ENCODE measurements at regions not wholly inside any gene's neighbourhood (a gene's known extent, or its start where the extent isn't known, plus 50 kb on each side); places are given as distances from the start of the nearest gene placed in this dataset.
"Not testable (repeated sequence)": the region's sequence is repeated elsewhere in the genome, so short reads cannot be mapped to it uniquely, and the experiment has no call there.

DNA sequence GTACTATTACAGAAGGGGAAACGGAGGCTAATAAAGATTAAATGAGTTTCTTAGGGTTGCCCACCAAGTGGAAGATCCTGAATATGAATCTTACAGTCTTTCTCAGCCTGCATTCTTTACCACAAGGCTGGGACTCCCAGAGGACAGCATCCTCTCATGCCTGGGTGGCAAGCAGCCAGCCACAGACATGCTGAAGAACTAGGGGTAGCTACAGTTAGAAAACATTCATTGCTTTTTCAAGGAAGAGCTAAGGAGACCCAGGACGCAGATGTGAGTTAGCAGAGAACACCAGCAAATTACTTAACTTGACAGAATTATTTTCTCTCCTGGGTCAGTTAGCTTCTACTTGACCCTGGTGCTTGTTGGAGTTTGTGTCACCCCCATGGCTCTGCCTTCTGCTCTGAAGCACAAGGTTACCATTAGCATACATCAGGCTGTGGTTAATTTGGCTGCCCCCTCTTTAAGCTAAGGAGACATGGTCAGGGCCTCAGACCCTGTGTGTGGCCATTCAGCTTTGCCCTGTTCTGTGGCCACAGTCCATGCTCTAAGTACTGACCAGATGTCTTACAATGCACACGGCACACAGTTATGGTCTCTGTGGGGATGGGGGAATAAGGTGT lies 132.3 kb upstream of the TNP1 start:
- no peak for DNase-seq (ENCODE audit: low read depth)

DNA sequence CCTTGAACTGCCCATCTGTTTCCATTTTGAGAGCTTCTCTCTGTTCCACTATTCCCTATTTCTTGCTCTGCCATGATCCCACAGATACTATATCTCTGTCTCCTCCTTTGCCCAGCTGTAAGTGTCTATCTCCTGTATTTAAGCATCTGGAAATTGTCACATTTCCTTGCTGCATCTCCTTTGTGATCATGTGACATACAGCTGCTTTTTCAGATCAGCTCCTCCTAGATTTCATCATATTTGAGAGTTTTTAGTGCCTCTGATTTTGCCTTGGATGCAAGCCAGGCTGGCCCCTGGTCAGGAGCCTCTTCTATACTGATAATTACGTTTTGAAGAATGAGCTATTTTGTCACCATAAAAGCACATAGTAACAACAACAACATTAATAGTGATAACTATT lies 131.7 kb upstream of the TNP1 start:
- no peak for DNase-seq (ENCODE audit: low read depth)

DNA sequence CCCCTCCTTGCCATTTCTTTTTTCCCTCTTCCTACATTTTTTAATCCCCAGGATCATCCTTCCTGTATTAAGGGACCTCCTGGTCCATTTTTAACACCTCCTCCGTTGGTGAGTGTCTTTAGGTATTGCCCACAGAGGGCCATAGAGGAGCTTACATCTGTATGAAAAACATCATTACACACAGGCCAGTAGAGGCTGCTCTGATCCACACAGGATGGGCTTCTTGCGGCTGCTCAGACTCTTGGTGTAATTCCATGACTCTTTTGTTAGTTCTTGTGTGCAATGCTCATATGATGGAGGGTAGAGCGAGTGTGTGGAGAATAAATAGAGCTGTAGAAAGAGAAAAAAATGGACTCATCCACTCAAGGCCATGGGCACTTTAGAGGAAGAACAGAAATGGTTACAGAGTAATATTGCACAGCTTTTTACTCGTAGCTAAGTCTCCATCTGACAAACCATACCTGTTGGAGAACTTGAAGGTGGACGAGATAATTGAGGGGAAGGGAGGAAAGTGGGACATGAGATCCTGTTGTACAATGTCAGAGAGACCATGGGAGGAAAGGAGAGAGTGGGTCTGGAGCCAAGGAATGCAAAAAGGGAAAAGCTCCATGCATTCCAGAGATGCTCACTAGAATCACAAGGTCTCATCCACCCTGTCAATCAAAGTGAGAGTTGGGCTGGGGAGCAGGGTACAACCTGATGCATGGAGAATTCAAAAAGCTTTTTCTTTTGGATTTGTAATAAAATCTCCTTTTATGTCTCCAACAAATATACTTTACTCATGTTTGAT lies 129.7 kb upstream of the TNP1 start:
- DNase-seq (ENCODE audit: low read depth) = no peak

DNA sequence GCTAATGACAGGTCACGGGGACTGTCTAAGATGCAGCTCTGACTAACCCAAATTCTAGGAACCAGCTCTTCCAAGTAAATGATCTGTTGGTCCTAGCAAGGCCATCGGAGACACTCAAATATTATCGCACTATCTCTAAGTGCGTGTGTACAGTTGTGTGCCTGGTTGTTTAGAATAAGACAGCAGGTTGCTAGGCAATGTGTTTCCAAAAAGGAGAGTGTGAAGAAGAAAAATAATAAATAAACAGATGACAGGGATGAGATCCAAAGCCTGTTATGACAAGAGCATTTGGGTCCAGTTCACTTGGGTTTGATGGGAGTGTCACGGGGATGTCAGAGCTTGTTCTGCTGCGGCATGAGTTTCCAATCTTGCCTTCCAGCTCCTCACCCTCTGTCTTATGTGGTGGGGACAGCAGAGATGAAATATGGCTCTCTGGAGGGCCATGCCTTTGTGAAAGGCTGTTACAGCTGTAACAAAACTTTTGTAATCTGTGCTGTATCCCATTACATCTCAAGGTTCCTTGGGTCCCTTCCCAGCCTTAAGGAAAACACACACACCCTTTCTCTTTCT lies 127.5 kb upstream of the TNP1 start:
- no peak for DNase-seq (ENCODE audit: low read depth)

DNA sequence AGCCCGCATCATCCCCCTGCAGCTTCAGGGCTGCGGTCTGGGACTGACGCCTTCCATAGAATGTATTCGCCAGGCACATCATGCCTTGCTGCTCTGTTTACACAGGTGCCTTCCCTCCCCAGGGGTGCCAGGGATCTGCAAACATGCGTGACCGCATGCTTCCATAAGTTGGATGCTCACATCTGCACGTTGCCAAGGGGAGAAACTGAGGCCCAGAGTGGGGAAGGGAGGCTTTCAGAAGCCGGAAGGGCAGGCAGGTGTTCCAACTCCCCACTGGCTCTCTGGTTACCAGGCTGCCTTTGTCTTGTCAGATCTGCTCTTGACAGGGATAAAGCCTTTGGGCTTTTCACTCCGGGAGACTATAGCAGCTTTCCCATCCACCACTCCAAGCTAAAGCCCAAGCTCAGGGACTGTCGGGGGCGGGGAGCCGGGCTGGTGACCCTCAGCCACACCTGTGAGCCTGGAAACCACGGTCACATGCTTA lies 125.8 kb upstream of the TNP1 start:
- DNase-seq (ENCODE audit: low read depth) = no peak

DNA sequence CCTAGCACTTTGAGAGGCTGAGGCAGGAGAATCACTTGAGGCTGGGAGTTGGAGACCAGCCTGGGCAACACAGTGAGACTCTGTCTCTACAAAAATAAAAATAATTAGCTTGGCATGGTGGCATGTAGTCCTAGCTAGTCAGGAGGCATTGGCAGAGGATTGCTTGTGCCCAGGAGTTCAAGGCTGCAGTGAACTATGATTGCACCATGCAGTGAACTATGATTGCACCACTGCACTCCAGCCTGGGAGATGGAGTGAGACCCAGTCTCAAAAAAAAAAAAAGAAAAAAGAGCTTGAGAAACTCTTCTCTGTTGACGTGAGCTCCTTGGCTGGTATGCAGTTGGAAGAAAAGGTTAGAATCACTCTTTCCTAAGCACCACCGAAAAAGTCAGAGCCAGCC lies 125.1 kb upstream of the TNP1 start:
- no peak for DNase-seq (ENCODE audit: low read depth)

DNA sequence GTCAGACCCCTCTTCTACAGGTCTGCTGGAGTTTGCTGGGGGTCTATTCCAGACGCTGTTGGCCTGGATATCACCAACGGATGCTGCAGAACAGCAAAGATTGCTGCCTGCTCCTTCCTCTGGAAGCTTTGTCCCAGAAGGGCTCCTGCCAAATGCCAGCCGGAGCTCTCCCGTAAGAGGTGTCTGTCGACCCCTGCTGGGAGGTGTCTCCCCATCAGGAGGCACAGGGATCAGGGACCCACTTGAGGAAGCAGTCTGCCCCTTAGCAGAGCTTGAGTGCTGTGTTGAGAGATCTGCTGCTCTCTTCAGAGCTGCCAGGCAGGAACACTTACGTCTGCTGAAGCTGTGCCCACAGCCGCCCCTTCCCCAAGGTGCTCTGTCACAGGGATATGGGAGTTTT lies 122.1 kb upstream of the TNP1 start:
- not testable (repeated sequence) for DNase-seq (ENCODE audit: low read depth)

DNA sequence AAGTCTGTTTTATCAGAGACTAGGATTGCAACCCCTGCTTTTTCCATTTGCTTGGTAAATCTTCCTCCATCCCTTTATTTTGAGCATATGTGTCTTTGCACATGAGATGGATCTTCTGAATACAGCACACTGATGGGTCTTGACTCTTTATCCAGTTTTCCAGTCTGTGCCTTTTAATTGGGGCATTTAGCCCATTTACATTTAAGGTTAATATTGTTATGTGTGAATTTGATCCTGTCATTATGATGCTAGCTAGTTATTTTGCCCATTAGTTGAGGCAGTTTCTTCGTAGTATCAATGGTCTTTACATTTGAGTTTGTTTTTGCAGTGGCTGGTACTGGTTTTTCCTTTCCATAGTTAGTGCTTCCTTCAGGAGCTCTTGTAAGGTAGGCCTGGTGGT lies 120.6 kb upstream of the TNP1 start:
- not testable (repeated sequence) for DNase-seq (ENCODE audit: low read depth)

DNA sequence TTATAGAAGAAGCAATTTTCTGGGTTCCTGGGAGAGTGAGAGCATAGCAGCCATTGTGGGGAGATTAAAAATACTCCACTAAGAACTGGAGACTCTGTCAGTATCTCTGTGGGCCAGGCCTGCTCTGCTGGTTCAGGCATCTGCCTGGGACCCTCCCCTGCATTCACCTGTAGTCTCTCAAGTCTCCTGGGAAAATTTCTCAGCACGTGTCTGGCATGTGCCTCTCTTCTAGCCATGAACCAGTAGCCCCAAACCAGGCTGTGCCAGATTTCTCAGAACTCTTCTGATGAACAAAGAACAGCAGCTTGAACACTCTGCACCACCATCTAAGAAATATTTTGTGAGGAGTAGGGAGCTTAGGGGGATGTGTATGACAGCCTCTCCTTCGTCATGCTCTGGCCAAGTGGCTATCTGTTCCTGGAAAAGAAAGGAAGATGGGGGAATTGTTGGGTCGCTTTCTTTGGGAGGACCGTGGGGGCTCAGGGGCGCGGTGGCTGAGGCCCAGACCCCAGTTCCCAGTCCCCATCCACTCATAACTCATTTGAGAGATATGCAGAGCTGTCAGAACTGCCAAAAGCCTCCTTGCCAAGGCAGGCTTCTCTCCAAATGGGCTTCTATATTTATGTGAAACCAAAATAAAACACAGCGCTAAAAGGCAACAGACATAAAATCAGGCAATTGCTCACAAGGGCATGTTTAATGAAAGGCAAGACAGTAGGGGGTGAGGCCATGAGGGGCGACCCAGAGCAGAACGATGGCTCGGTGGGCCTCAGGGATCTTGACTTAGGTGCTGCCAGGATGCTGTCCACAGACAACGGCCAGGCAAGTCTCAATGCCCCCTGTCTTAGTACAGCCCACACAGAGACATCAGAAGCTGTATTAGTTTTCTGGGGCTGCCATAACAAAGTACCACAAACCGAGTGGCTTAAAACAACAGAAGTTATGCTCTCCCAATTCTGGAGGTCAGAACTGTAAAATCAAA lies 114.7 kb upstream of the TNP1 start:
- no peak for DNase-seq (ENCODE audit: low read depth)

DNA sequence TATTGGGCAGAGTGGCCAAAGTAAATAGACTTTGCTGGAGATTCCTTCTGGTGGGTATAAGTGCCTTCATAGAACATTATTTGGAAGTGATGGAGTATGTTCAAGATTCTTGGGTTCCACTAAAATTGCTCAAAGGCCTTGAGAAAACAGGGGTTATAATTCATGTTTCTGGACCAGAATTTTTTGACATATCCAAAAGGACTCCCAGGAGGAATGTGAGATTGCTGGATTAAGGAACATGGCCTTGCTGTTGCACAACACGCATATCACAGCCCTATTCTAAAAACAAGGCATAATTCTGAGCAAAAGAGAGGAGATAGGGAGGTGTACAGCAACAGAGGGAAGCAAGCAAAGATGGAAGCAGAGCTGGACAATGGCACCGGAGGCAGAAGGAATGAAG lies 111.7 kb upstream of the TNP1 start:
- no peak for DNase-seq (ENCODE audit: low read depth)

DNA sequence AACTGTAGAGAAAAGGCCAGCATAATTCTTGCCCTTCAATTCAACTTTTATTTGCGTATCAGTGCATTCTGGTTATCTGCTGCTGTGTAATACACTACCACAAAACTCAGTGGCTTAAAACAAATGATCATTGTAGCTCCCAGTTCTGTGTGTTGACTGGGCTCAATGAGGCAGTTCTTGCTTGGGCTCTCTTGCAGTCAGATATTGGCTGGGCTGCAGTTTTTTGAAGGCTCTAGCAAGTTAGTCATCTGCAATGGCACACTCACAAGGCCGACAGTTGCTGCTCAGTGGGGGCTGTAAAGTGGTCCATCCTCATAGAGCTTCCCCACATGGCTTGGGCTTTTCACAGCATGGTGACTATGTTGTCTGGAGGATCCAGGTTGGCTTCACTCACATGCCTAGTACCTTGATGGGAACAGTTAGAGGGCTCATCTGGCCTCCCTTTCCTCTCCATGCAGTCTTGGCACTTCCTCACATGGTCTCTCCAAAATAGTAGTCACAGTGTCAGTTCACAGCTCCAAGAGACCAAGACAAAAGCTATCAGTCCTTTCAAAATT lies 110.6 kb upstream of the TNP1 start:
- no peak for DNase-seq (ENCODE audit: low read depth)

DNA sequence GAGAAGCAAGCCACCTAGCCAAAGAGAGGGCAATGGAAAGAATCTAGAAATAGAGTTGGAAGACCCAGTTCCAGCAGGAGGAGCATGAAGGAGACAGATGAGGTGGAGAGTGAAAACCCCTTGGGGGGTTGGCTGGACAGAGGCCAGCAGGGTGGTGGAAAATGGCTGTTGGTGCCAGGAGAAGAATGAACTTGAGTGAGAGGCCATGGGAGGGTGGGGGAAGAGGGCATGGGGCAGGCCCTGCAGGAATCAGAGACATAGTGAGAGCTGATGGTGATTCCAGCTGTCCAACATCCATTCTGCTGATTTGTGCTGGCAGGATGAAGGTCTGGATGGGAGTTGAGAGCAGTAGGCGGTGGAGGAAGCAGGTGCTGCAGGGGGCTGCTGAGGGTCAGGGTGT lies 108.0 kb upstream of the TNP1 start:
- DNase-seq (ENCODE audit: low read depth) = no peak

DNA sequence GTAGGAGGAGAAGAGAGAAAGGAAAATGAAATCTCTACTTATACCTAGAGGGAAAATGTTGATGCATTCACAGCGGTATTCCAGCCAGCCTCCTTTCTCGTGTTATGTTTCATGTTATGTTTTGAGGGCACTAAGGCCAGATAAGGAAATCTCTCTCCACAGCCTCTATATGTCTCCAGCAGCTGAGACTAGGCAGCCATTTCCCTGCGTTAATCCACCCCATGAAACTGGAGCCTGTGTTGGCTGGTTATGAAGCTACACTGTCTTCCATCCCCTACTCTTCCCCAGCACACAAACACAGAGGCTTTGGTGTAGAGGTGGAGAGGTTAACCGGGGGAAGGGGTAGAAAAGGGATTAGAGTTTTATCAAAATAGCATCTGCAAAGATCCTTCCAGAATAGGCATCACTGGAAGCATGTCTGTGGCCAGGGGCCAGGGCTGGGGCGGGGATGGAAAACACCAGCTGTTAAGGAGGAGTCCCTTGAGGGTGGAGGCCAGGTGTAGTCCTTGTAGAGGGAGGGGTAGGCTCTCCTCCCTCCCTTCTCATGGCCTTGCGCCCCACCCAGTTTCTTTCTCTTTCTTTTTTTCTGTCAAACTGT lies 100.9 kb upstream of the TNP1 start:
- no peak for DNase-seq (ENCODE audit: low read depth)

DNA sequence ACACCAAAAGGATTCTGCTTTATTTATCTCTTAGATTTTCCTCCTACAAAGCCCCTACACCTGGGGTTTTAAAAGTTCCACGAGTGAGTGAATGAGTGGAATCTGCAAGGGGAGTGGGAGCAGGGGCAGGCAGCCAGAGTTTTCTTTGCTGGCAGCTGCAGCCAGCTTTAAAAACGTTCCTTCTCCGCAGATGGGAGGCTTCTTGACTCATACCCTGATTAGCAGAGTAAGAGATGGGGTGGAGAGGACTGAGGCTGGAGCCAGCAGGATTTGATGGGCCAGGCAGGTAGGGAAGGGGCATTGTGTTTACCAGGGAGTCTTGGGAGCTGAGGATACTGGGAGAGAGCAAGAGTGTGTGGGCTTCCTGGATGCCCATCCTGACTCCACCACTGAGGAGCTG lies 99.6 kb upstream of the TNP1 start:
- no peak for DNase-seq (ENCODE audit: low read depth)

DNA sequence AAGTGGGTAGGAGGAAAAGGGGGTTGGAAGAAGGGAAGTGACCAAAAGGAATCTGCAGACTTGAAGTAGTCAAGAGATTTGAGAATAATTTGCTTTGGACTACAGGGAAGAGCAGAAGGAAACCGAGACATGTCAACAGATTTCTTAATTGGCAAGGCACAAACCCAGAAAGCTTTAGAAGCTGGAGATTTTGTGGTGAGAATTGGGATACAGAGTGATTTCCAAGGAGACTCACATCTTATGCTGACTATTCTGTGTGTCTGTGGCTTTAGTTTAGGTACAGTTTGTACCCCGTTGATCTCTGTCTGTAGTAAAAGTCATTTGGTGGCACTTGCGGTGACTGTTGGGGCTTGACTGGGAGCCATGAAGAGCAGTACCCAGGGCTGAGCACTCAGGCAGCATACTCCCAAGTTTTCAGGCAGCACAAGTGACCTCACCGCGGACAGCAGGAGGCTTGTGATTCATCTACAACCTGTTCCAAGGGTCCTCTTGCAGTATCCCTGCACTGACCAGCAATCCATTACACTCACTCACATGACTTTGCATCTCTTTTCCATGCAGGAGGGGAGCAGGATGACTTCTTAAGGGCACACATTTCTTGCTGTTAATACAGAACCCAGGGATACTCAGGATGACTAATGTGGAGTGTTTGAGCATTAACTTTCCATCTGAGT lies 97.1 kb upstream of the TNP1 start:
- DNase-seq (ENCODE audit: low read depth) = no peak

DNA sequence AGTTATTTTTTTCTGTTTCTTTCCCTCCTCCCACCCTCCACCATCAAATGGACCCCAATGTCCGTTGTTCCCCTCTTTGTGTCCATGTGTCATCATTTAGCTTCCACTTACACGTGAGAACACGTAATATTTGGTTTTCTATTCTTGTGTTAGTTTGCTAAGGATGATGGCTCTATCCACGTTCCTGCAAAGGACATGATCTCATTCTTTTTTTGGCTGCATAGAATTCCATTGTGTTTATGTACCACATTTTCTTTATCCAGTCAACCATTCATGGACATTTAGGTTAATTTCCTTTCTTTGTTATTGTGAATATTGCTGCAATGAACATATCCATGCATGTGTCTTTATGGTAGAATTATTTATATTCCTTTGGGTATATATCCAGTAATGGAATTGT lies 91.3 kb upstream of the TNP1 start:
- DNase-seq (ENCODE audit: low read depth) = no peak

DNA sequence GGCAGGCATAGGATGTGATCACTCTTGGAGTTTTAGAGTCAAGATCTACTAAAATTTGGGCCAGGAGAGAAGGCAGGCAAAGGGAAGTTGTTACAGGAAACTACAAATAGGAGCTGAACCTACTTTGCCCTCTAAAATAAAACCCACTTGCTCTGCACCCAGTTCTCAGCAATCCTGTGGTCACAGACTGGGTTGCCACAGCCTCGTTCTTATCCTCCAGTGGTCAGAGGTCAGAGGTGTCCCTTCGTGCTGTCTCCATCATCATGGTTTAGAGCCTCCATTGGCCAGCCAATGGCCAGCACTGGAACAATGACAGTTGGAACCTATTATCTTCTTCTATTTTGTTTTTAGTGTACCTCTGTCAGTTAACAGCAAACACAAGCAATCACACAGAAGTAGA lies 90.7 kb upstream of the TNP1 start:
- no peak for DNase-seq (ENCODE audit: low read depth)

DNA sequence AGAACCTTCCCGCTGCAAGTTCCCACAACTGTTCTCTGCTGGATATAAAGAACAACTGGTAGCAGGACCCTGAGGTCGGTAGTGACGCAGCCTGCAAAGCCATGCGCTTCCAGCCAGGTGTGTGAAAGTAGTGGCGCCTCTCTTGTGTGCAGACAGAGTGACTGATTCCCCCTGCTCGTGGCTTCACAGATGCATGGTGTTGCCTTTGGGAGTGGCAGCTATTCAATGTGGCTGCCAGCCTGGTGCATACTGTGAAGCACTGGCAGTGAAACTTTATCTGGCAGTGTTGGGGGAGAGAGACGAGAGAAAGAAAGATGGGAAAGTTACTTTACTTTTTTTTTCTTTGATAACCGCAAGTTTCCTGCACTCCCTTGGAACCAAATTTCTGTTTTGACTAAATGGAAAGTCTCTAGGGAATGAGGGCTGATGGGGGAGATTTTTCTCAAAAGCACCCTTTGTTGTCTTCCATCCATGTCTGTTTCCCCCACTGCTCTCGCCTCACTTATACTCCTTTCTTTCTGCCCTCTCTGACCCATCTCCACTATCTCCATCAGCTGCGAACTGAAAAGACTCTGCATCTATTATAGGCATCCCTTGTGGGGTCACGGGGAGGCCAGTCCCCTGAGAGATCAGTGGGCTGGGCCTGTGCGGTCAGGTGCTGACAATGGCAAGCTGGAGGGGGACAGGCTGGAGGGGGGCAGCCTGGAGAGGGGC lies 90.0 kb upstream of the TNP1 start:
- DNase-seq (ENCODE audit: low read depth) = no peak

DNA sequence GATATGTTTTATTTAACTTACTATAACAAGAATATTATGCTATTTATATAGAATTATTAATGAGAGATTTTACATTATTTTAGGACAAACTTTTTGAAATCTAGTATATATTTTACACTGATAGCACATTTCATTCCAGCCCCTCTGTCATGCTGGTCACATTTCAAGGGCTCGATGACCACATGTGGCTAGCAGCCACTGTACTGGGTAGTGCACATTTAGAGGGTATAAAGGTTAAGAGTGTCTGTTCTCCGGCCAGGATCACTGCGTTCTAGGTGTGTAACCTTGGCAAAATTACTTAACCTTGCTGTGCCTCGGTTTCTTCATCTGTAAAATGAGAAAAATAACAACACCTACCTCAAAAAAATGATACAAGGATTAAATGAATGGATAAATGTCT lies 87.2 kb upstream of the TNP1 start:
- no peak for DNase-seq (ENCODE audit: low read depth)

DNA sequence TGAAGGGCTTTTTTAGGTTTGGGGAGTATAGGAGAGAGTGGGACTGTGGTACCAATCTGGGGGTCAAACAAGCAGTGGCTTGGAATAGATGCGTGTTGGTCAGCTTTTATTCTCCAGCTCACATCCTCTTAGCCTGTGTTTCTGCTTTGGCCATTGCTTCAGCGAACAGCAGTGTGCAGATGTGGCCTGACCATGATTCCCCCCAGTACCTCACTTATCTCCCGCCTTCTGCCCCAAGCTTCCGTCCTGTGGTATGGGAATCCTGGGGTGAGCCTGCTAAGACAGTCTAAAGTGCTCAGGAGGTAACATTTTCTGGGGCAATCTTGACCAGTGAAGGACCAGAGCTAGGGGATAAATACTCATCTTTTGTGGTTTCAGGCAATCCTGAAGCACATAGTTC lies 84.9 kb upstream of the TNP1 start:
- DNase-seq (ENCODE audit: low read depth) = no peak
